Inflammatory macrophage (primary cell): ENCODE measurements at regions not wholly inside any gene's neighbourhood (a gene's known extent, or its start where the extent isn't known, plus 50 kb on each side); places are given as distances from the start of the nearest gene placed in this dataset.

Source experiments
- DNase-seq, 2 donors: peaks; one replicate each; pipeline ENCODE4 v3.0.0-alpha.2; 2020 to 2022

DNA sequence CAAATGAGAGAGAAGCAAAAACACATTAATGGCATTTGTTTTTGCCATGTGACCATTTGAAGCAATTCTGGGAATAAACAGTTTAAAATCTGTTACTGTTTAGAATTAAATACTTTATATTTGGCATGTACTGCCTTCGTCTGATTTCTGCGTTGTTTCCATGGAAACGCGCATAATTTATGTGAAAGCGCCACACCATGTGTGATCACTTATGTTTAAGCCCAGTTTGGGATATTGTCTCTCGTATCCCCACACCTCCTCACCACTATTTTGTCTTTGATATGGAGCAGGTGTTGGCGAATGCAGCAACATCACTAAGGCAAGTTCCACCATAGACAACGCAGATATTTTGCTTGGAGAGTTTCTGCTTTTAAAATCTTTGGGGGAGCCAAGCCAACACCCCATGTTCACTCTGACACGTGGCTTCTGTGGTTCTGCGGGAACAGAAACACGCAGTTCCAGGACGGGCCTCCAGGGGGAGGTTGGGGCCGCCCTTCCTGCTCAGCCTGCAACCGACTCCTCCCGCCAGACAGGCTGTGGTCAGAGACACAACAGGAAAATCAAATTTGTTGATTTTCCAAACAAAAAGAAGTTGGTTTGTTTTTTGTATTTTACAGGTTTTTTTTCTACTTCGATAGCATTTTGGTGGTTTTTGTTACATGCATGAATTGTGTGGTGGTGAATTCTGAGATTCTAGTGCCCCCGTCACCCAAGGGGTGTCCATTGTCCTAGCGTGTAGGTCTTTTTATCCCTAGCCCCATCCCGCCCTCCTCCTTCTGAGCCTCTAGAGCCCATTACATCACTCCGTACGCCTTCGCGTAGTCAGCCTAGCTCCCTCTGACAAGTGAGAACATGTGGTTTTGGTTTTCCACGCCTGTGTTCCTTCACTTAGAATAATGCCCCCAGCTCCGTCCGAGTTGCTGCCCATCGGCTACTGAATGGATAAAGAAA is 101.9 kb upstream of the SFSWAP start:
- DNase-seq: peak; percentile 69 to 71

DNA sequence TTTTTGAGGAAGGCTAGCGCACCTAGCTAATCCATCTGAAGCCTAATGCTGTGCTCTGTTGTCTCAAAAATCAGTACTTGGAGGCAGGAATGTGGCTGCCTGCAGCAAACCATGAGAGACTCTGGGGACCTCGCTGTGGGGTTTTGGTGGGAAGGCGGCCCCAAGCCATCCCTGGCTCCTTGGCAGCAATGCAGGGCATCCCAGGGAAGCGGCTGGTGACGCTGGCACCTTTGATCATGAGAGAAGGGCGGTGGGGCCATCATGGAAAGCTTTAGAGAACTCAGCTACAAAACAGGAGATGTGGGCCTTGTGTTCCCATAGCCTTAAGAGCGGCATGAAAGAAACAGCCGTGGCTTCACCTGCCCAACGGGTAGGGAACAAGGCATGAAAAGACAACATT is 101.1 kb upstream of the SFSWAP start:
- DNase-seq: no peak

DNA sequence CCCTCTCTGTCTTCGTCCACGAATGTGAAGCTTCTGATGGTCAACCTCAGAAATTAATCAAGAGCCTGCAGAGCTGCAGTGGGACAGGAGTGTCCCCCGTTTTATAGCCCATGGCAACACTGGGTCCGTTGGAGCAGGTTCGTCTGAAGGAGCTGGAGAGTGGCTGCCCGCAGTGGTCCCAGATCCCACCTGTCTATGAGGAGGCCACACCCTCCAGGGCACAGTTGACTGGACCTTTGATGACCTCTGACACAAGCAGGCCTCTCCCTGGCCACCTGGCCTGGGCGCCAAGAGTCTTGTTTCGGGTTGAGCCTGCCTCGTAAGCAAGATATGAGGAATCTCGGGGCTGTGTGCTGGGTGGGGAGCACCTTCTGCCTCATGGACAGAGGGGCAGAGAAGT is 100.7 kb upstream of the SFSWAP start:
- DNase-seq: no peak

DNA sequence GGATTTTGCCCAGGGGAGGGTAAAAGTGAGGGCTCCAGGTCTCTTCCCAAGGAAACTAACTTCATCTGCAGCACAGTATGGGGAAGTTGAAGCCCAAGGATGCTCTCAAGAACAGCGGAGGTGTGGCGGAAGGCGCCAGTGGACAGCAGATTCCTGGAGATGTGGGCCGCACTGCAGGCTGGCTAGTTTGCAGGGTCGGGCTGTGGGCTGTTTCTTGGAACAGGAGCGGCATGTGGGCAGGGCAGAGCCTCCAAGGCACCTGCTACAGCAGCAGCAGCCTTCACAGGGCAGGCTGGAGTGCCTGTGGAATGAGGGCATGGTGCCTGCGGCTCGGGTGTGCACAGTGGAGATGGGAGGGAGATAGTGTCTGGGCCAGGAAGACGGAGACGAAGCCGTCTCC is 100.0 kb upstream of the SFSWAP start:
- DNase-seq: no peak

DNA sequence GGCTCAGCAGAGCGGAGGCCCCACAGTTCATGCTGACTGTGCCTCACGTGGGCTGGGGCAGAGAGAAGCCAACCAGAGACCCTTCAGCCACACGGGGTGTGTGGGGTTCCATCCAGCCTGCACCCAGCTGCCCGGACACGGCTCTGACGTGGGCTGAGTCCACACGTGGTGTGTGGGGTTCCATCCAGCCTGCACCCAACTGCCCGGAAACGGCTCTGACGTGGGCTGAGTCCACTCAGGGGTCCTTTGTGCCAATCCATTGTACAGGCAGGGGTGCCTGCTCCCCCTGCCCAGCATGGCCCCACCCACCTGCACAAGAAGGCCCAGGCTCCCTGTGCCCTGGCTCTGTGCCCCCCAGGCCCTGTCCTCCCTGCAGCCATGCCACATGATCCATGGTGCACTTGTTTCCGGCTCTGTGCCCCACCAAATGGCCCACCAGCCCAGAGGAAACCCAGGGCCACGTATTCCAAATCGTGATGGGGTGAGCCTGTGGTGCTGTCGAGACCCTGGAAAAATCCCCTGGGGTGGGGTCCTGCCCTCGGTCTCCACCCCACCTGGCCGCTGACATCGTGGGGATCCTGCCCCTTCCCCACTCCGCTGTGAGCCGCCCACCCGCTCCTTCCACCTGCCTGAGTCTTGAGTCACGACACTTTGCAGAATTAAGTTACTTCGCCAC is 99.3 kb upstream of the SFSWAP start:
- DNase-seq: no peak

DNA sequence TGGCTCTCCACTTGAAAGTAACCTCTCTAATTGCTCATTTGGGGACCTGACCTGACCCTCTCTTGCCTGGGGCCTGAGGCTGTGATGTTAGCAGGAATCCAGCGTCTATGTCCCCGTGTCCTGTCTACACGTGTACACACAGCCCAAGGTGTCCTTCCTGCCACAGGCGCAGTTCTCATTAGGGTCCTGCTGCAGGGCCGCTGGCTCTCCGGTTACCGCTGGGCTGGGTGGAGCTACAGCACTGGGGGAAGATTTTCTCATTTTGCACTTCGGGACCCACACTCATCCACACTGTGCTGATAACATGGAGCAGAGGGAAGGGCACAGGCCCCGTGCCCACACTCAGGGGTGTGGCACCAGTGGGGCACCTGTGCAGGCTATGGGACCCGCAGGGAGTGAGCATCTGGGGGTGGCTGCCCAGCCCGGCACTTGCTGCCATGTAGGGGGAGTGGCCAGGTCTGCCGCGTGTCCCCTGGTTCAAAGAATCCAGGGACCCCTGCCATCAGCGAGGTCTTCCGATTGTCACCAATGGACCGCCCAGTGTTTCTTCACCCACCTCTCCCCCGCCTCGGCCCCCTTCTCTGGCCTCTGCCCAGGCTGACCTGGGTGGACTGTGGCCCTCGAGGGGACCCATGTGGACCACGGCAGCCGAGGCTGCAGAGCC is 98.7 kb upstream of the SFSWAP start:
- no peak for DNase-seq

DNA sequence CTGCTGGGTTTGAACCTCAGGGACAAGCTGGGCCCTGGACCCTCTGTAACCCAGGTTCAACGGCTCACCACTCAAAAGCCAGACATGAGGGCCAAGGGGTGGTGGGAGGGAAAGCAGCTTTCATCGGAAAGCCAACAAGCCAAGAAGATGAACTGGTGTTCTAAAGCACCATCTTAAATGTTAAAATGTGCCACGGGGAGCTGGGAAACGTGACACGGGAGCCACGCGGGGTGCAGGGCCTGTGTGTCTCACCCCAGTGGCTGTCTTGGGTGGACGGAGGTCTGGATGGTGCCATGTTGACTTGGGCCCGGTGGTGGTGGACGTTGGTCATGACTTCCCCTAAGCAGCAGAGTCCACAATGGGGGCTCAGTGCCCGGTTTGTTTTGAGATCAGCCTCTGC is 97.7 kb upstream of the SFSWAP start:
- DNase-seq: no peak

DNA sequence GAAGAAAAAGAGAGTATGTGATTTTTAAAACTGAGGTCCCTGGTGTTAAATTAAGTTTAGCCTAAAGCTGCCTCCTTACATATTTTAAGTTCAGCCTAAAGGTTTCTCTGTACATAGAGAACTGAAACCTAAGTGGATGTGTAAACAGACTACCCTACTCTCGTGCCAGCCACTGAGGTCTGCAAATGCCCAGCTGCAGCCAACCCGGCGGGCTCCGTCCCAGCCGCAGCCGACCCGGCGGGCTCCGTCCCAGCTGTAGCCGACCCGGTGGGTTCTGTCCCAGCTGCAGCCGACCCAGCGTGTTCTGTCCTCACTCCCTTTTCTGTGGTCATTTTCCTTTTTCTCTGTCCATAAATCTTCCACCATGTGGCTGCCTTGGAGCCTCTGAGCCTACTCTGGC is 97.2 kb upstream of the SFSWAP start:
- no peak for DNase-seq

DNA sequence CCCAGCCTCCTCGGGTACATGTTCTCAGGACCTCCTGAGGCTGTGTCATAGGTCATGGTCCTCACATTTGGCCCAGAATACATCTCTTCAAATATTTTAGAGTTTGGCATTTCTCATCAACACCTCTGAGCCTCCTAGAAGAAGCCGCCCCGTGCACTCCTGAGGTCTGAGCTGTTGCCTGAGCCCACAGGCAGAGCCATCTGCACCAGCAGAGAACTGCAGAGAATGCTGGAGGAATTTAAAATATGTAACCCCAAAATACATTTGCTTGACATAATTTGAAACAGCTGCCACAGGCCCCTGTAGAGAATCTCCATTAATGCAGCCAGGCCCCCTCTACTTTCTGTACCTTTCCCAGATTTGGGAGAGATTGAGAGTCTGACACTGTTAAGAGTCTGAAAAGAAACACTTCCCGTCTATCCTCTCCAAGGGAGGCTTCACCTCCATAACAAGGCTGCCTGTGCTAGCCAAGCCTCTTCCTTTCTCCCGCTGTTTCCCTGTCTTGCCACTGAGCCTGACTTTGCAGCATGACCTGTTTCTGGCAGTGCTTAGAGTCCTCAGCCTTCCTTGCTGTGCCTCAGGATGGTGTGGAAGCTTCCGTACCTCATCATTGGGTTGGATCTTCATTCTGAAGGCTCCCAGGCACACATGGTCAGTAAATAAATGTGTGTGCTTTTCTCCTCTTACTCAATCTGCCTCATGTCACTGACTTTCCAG is 95.4 kb upstream of the SFSWAP start:
- DNase-seq: no peak

DNA sequence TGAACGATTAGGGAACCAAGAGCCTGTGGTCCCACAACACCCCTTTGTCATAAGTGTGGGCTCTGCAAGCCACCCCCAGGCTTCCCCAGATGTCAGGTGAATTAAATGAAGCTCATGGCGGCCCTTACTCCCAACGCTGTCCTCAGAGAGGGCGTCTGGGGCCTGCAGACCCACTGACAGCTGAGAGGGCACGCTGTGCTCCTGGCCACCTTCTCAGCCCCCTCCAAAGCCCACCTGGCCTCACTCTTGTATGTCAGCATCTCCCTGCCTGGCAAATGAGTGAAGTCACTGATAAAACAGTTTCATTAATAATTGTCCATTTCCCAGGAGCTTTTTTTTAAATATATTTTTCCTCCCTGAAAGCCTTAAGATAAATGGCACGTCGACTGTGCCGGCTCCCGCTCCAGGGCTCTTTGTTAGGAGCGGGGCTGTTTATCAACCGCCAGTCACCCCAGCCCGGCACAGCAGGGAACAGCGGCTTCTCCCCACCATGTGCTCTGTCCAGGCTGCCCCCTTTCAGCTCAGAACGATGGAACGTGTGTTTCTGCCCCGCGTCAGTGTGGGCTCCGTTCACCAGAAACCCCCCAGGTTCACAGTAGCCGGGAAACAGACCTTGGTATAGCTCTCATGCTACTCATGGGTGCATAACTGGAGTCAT is 94.7 kb upstream of the SFSWAP start:
- DNase-seq: no peak

DNA sequence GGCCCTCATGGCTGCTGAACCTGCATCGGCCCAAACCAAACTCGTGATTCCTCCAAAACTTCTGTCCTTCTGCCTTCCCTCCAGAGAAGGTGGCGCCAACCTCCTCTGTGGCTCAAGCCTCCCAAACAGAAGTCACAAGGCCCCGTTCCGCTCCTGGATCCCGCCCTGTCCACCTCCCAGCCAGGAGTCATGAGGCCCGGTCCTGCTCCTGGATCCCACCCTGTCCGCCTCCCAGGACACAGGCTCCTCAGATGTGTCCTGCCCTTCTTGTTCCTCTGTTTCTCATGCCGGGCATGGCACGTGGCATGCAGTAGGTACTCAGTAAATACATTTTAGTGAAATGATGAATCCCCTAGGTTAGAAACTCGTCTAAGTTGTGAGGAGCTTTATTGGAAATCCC is 94.2 kb upstream of the SFSWAP start:
- no peak for DNase-seq

DNA sequence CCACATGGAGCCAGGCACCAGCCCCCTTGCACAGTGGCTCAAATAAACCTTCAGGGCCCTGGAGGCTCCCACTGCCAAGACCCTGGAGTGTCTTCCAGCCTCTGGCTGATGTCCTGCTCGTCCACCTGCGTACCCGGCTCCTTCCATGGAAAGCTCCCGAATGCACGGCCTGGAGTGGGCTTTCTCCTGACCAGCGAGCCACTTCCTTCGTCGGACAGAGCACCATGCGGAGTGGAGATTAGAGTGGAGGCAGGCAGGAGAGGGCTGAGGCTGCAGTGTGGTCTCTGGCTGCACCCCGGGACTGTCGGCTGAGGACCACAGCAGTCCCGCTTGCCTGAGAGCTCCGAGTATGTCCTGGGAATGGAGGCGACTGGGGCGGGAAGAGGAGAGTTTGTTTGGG is 93.7 kb upstream of the SFSWAP start:
- no peak for DNase-seq

DNA sequence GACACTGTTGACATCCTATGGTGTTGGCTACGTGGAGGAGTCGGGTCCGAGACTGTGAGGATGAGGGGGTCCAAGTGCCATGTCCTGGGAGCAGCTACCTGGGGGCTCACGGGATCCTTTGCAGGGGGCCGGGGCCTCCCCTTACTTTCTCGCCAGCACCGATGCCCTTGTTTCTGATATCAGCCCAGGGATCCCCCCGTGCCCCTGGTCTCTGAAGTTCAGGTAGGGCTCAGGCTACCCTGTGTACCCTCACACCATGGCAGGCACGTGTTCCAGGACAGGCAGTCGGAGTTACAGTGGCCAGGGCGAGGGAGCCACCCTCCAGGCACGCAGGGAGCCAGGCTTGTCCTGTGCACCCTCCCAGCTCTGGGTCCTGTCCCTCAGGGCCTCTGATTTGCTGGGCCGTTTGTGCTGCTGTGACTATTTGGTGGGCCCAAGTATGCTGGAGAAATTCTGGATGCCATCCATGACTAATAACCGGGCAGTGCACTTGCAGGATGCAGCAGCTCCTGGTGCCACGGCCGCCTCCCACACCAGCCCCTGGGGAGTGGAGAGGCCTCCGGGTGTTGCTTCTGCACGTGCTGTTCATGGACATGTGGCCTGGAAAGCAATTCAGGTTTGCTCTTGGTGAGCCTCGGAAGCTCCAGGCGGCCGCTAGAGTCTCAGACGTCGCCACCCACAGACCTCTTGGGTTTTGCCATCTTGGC is 93.1 kb upstream of the SFSWAP start:
- DNase-seq: no peak

DNA sequence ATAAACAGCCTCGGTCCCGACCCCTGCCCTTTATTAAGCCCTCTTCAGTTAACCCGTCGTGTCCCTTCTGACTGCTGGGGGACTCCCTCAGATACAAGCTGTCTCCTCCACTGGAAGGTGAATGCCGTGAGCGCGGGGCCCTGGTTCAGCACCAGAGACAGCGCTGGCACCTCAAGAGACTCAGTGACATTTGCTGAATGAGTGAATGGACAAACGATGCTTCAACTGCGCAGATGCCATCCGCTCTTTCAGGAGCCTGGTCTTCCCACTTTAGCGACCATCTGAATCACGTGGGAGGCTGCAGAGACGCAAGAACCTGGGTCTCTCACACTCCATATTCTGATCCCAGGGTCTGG is 92.6 kb upstream of the SFSWAP start:
- DNase-seq: no peak

DNA sequence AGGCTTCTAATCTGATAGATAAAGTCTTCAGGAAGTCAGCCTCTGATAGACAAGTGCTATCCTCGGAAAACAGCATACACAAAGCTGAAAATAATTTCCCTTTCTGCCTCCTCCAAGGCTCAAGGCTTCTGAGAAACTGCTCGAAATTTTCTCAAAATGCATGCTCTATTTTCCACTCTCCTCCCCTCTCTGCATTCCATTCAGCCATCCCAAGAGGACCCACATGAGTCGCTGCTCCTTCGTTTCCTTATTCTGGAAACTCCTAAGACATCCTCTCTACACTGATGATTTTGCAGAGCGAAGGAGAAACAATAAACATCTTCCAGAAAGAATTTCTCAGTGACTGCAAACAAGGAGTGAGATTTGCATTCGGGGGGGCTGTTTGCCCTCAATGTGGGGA is 92.2 kb upstream of the SFSWAP start:
- DNase-seq: no peak

DNA sequence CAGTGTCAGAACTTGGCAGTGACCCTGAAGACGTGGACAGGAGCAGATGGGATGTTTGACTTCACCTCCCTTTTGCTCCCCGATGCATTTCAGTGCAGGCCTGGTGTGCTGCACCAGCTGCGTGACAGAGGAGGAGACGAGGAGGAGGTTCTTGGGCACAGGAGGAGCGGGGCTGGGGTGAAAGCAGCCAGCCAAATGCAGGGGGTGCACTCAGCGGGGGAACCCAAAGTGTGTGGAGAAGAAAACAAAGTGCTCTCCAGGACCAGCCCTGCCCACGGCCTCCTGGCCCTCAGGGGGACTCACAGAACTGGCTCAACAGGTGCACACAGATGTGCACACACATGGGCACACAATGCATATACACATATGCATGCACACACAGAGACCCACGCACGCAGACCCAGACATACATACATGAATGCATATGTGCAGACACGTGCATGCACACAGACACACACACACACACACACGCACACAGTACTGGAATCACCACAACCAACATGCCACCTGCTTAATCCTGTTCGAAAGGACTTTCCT is 91.7 kb upstream of the SFSWAP start:
- no peak for DNase-seq

DNA sequence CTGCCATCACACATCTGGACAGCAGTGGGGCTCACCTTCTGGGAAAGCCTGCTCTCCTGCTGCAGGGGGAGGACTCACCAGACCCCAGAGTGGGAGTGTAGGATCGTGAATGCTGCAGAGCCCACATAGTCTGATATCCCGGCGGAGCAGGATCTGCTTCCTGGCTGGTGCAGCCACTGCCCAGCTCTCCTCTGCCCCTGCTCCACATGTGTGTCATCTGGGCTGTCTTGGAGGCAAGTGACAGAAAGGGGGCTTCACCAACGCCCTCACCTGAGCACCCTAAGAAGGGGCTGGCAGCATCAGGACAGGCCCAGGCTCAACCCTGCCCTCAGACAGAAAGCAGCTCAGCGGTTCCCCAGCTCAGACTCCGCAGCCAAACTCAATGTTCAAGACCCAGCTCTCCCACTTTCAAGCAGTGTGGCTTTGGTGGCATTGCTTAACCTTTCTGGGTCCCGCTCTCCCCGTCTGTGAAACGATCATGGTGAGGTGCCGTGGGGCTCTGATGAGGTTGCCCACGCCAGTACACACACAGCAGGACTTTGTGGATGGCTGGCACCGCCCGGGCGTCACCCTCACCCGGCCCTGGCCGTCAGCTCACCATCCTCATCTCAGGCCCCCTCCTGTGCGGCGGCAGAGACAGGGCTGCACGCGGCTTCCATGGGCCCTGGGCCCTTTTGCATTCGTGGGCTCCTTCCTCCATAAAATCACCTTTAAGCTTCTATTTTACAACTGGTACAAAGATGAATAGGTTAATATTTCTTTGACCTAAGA is 91.0 kb upstream of the SFSWAP start:
- DNase-seq: no peak

DNA sequence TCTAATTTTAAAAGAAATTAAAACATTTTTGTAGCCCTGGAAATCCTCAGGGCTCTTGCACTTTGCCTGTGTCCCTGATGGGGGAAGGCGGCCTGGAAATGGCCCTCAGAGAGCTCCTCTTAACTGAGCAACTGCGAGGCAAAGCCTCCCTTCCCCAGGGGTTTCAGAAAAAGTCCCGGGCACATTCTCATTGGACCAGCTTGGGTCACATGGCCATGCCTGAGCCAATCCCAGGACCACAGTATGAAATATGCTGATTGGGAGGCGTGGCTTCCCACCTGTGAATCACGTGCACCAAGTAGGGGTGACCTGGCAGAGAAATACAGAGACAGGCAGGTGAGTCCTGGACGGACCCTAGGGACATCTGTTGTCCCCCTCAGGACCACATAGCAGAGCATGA is 90.4 kb upstream of the SFSWAP start:
- no peak for DNase-seq

DNA sequence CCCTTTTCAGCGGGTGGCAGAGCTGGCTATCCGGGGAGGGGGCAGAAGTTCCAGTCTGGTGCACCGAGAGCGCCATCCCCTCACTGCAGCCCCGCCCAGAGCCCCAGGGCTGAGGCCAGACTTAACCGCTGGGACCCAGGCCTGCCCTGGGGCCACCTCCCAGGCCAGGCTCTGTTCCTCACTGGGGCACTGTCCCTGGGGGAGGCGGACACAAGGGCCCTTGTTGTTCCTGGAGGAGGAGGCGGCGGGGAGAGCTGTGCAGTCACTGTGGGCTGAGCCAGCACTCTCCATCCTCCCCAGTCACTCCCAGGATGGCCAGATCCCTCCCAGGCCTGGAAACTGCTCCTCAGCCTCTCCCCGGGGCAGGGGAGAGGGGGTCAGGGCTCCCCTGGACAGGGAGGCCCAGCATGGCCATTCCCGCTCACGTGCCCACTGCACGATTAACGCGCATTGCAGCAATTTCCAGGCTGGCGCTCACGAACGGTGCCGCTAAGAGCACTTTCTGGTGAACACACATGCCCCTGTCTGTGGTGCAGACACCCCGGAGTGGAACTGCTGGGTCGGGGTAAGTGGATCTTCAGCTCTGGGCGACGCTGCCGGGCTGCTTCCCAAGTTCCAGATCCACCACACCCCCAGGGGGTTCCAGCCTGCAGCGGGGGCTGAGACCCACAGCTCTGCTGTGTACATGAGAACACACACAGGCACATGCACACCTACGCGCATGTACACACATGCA is 89.8 kb upstream of the SFSWAP start:
- DNase-seq: no peak
